ENCODE measurements at regions not wholly inside any gene's neighbourhood (a gene's known extent, or its start where the extent isn't known, plus 50 kb on each side); places are given as distances from the start of the nearest gene placed in this dataset.

DNA sequence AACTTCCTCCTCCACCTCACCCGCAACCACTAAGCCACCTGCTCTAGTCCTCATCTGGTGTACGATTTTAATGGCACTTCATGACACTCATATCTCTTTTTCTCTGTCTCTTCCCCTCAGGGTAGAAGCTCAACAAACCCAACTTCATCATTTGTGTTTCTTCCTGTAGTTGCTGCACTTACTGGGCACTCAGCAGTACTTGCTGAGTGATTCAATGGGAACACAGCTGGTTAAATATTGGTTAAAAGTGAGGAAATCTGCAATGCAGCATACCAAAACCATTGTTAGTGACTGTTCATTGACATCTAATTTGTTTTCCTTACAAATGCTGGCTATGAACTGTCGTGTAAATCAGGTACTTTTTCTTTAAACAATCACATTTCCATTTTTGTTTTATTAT, 541.1 kb upstream of the PRMT6 start:
- TF ChIP-seq, protein P1, sequence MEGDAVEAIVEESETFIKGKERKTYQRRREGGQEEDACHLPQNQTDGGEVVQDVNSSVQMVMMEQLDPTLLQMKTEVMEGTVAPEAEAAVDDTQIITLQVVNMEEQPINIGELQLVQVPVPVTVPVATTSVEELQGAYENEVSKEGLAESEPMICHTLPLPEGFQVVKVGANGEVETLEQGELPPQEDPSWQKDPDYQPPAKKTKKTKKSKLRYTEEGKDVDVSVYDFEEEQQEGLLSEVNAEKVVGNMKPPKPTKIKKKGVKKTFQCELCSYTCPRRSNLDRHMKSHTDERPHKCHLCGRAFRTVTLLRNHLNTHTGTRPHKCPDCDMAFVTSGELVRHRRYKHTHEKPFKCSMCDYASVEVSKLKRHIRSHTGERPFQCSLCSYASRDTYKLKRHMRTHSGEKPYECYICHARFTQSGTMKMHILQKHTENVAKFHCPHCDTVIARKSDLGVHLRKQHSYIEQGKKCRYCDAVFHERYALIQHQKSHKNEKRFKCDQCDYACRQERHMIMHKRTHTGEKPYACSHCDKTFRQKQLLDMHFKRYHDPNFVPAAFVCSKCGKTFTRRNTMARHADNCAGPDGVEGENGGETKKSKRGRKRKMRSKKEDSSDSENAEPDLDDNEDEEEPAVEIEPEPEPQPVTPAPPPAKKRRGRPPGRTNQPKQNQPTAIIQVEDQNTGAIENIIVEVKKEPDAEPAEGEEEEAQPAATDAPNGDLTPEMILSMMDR (IDR thresholded peaks at IDR 0.05; ENCODE audit: low read depth, low read length), result no peak

DNA sequence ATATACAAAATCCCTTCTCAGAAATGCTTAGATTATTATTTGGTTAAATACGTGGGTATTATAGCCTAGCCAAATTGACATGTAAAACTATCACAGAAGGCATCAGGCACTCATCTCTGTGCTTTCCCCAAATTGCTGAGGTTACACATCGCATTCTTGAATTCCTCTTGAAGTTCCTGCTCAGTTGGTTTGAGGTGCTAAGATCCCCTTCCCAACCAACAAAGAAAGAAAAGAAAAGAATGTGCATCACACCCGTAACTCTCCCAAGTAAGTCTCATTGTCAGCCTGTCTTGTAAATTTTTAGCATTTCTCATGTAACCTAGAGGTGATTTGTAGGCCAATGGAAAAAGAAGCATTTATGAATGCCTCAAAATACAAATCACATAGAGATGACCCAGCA, 539.2 kb upstream of the PRMT6 start:
- no peak overlapping the region for H3K4me3 ChIP-seq (ENCODE audit: low read depth, low read length)
- TF ChIP-seq, protein P1 (IDR thresholded peaks at IDR 0.05; ENCODE audit: low read depth, low read length), result no peak

More for the DNA sequence above, 541.1 kb upstream of the PRMT6 start:
- no peak overlapping the region for H3K4me3 ChIP-seq (ENCODE audit: low read depth, low read length)

DNA sequence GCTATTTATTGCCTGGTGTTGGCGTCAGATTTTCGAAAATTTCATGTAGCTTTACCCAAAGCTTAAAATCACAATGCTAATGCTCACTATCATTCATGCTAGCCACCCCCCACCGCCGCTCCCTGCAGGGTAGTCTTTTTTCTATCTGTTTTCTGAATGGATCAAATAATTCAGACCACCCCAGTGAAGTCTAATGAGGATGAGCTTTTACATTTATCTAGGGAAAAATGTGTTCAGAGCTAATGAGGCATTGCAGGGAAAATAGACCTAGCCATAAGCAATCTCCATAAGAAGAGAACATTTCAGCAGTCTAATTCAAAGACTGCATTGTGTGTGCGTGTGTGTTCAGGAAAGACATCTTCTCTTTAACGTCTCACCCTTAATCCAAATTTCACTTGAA, 533.0 kb upstream of the PRMT6 start:
- no peak overlapping the region for H3K4me3 ChIP-seq (ENCODE audit: low read depth, low read length)
- TF ChIP-seq, protein P1 (IDR thresholded peaks at IDR 0.05; ENCODE audit: low read depth, low read length), result no peak

DNA sequence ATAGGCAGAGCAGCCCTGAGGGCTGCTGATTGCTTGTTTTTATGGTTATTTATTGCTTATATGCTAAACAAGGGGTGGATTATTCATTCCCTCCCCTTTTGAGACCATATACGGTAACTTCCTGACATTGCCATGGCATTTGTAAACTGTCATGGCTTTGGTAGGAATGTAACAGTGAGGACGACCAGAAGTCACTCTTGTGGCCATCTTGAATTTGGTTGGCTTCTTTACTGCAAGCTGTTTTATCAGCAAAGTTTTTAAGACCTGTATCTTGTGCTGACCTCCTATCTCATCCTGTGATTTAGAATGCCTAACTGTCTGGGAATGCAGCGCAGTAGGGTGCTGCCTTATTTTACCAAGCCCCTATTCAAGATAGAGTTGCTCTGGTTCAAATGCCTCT, 531.8 kb upstream of the PRMT6 start:
- TF ChIP-seq, protein P1 (IDR thresholded peaks at IDR 0.05; ENCODE audit: low read depth, low read length), result no peak
- H3K4me3 ChIP-seq (ENCODE audit: low read depth, low read length), result no peak overlapping the region

DNA sequence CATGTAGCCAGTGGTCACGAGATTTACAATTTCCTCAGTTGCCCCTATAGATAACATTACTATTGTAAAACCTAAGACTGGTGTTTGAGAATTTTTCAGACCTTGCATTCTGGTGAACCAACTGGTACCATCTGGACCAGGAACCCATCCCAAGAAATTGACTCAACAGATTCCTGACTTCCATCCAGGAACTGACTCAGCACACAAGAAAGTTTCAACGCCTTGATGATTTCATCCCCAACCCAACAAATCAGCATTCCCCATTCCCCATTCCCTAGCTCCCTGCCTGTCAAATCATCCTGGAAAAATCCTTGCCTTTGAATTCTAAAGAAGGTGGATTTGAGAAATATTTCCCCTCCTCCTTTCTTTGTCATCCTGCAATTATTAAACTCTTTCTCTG, 529.8 kb upstream of the PRMT6 start:
- TF ChIP-seq, protein P1 (IDR thresholded peaks at IDR 0.05; ENCODE audit: low read depth, low read length), result no peak
- no peak overlapping the region for H3K4me3 ChIP-seq (ENCODE audit: low read depth, low read length)

DNA sequence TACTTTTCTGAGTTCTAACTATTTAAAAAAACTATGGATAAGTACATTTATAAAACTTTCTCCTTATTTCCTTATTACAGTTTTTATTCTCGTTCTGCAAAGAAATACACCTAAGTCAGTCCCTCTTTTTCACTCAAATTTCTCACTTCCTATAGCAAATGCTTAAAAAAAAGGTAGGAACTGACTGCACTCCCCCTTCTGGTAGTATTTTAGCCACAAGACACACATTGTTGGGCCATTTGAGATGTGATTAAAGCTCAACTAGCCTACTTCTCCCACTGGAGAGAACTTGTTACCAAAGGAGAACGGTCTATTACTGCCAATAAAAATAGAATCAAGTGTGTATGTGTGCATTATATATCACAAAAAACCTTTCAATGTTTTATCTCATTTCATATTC, 521.9 kb upstream of the PRMT6 start:
- TF ChIP-seq, protein P1 (IDR thresholded peaks at IDR 0.05; ENCODE audit: low read depth, low read length), result no peak

DNA sequence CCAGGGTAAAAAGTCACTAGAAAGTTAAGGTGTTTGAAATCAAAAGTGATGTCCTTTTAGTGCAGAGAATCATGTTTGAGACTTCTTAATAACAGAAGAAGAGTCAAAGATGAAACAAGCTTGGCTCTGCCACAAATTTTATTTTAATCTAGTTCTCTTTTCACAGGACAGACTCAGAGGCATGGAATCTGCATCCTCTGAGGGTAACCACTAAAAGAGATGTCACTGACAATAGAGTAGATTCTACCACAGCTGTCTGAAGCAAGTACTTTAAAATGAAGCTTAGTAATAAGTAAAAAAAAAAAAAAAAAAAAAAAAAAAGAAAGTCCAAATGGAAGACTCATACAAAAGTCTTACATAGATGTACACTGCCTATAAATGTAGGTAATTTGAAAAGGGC, 519.7 kb upstream of the PRMT6 start:
- TF ChIP-seq, protein P1 (IDR thresholded peaks at IDR 0.05; ENCODE audit: low read depth, low read length), result no peak

More for the DNA sequence above, 521.9 kb upstream of the PRMT6 start:
- H3K4me3 ChIP-seq (ENCODE audit: low read depth, low read length), result no peak overlapping the region

More for the DNA sequence above, 519.7 kb upstream of the PRMT6 start:
- H3K4me3 ChIP-seq (ENCODE audit: low read depth, low read length), result no peak overlapping the region
